GM12878 (cell line): ENCODE measurements at regions not wholly inside any gene's neighbourhood (a gene's known extent, or its start where the extent isn't known, plus 50 kb on each side); places are given as distances from the start of the nearest gene placed in this dataset.

Experiments used
- CTCF ChIP-seq, 3 experiments: IDR thresholded peaks in 2 of 3; conservative IDR thresholded peaks in 1 of 3; 2 replicates each; pipeline ENCODE4 v1.5.1; 2011; ENCODE audit warnings: low read depth in 3 of 3, low read length in 3 of 3, mild to moderate bottlenecking in 3 of 3, control low read depth in 2 of 3, moderate library complexity in 2 of 3, inconsistent platforms in 1 of 3, mixed read lengths in 1 of 3; ENCODE audit not compliant: control insufficient read depth in 2 of 3, insufficient read depth in 1 of 3; ENCODE audit errors: extremely low read depth in 1 of 3
- EZH2 ChIP-seq: IDR thresholded peaks from 2 replicates; pipeline ENCODE4 v1.6.1; 2012; ENCODE audit warnings: low read depth, mild to moderate bottlenecking, control low read depth, inconsistent platforms, low read length, borderline replicate concordance; ENCODE audit not compliant: control insufficient read depth
- JUND ChIP-seq: IDR thresholded peaks from 2 replicates; pipeline ENCODE4 v1.6.1; 2012; ENCODE audit warnings: low read depth, mild to moderate bottlenecking, low read length, improper control_type of control experiment, moderate library complexity
- MAX ChIP-seq: IDR thresholded peaks from 2 replicates; pipeline ENCODE4 v1.6.1; 2012; ENCODE audit warnings: low read depth, low read length, improper control_type of control experiment
- TARDBP ChIP-seq: IDR thresholded peaks from 2 replicates; pipeline ENCODE4 v1.6.1; 2016; ENCODE audit warnings: borderline replicate concordance
- ZBTB4 ChIP-seq: fragments of 450-650 bp; formaldehyde crosslinking; IDR thresholded peaks from 2 replicates; pipeline ENCODE4 v1.4.0; 2022; ENCODE audit warnings: mild to moderate bottlenecking, moderate library complexity
- ZBTB40 ChIP-seq: fragments of 450-650 bp; IDR thresholded peaks from 2 replicates; pipeline ENCODE4 v1.6.1; 2016; ENCODE audit warnings: mild to moderate bottlenecking, moderate library complexity, borderline replicate concordance

GRCh38 chr17:45686250-45686649, 97.9 kb upstream of the CRHR1 start:
- TF ChIP-seq ZBTB4 (CRISPR knock-in tag): no peak
- no peak for TF ChIP-seq EZH2
- TF ChIP-seq JUND: no peak
- TF ChIP-seq CTCF (IDR thresholded peaks at IDR 0.05 in 2 of 3, conservative IDR thresholded peaks at IDR 0.05 in 1 of 3; ENCODE audit: control insufficient read depth in 2 of 3, extremely low read depth in 1 of 3, insufficient read depth in 1 of 3, low read depth in 3 of 3, low read length in 3 of 3): no peak
- TF ChIP-seq ZBTB40: no peak
- TF ChIP-seq TARDBP: no peak
- TF ChIP-seq MAX: no peak
